ENCODE measurements at regions not wholly inside any gene's neighbourhood (a gene's known extent, or its start where the extent isn't known, plus 50 kb on each side); places are given as distances from the start of the nearest gene placed in this dataset.

GRCh38 chr7:46948716-46949115 is 633.2 kb downstream of the TNS3 start:
- Histone ChIP-seq H3K9me3 (ENCODE audit: control insufficient read depth in 4 of 4, low read length in 3 of 4) (no peaks in the 10 kb centered on the region), H3K36me3 (ENCODE audit: control insufficient read depth in 4 of 4, insufficient read depth in 3 of 4, low read depth in 1 of 4, low read length in 3 of 4) (no peaks in the 10 kb centered on the region), H3K27me3 (ENCODE audit: control insufficient read depth in 4 of 4, insufficient read depth in 4 of 4, low read length in 3 of 4) (no peaks in the 10 kb centered on the region), H3K27ac (ENCODE audit: low read depth in 1 of 2, low read length in 2 of 2) (no peak overlapping the region), H3K4me1 (ENCODE audit: control insufficient read depth in 4 of 4, insufficient read depth in 4 of 4, low read length in 3 of 4) (no peaks in the 10 kb centered on the region), H3K9ac (ENCODE audit: low read depth in 1 of 2, low read length in 2 of 2) (no peak overlapping the region), H3K4me3 (ENCODE audit: low read depth in 1 of 3, low read length in 3 of 3) (no peak overlapping the region)
- no peak for DNase-seq (ENCODE audit: low spot score)
- whole genome bisulfite sequencing = 93% methylated on average over 6 of the region's 6 CpGs
- TF ChIP-seq MAX (IDR thresholded peaks at IDR 0.05) (no peak), RXRA (IDR thresholded peaks at IDR 0.05) (no peak), SP1 (IDR thresholded peaks at IDR 0.05) (no peak), TAF1 (conservative IDR thresholded peaks at IDR 0.05) (no peak), EGR1 (IDR thresholded peaks at IDR 0.05; ENCODE audit: low read depth in 2 of 2) (no peak)

- H3K36me3 ChIP-seq (ENCODE audit: control insufficient read depth in 4 of 4, insufficient read depth in 3 of 4, low read depth in 1 of 4, low read length in 3 of 4) = no peaks in the 10 kb centered on the region
- H3K9ac ChIP-seq (ENCODE audit: low read depth in 1 of 2, low read length in 2 of 2) = no peak overlapping the region
- no peaks in the 10 kb centered on the region for H3K9me3 ChIP-seq (ENCODE audit: control insufficient read depth in 4 of 4, low read length in 3 of 4)
- H3K4me1 ChIP-seq (ENCODE audit: control insufficient read depth in 4 of 4, insufficient read depth in 4 of 4, low read length in 3 of 4) = no peaks in the 10 kb centered on the region
- H3K4me3 ChIP-seq (ENCODE audit: low read depth in 1 of 3, low read length in 3 of 3) = no peak overlapping the region
- H3K27ac ChIP-seq (ENCODE audit: low read depth in 1 of 2, low read length in 2 of 2) = no peak overlapping the region
- no peak for DNase-seq (ENCODE audit: low spot score)
- H3K27me3 ChIP-seq (ENCODE audit: control insufficient read depth in 4 of 4, insufficient read depth in 4 of 4, low read length in 3 of 4) = no peaks in the 10 kb centered on the region
- TF ChIP-seq CTCF (IDR thresholded peaks at IDR 0.05; ENCODE audit: low read depth, low read length, missing input control) (no peak), FOXA2 (IDR thresholded peaks at IDR 0.05) (no peak), NR2F2 (IDR thresholded peaks at IDR 0.05) (no peak), MAX (IDR thresholded peaks at IDR 0.05) (no peak), HNF4G (IDR thresholded peaks at IDR 0.05) (no peak), RXRA (IDR thresholded peaks at IDR 0.05) (no peak), RAD21 (IDR thresholded peaks at IDR 0.05) (no peak), TAF1 (conservative IDR thresholded peaks at IDR 0.05) (no peak), ATF3 (IDR thresholded peaks at IDR 0.05) (no peak)
Measured at GRCh38 chr7:46945328-46945727, 636.6 kb downstream of the TNS3 start.

GRCh38 chr7:46943996-46944395 is 637.9 kb downstream of the TNS3 start:
- no peak for DNase-seq (ENCODE audit: low spot score)

More at GRCh38 chr7:46943996-46944395, 637.9 kb downstream of the TNS3 start:
- no peaks in the 10 kb centered on the region for H3K36me3 ChIP-seq (ENCODE audit: control insufficient read depth in 4 of 4, insufficient read depth in 3 of 4, low read depth in 1 of 4, low read length in 3 of 4)
- H3K4me1 ChIP-seq (ENCODE audit: control insufficient read depth in 4 of 4, insufficient read depth in 4 of 4, low read length in 3 of 4) = no peaks in the 10 kb centered on the region
- no peak overlapping the region for H3K9ac ChIP-seq (ENCODE audit: low read depth in 1 of 2, low read length in 2 of 2)
- H3K4me3 ChIP-seq (ENCODE audit: low read depth in 1 of 3, low read length in 3 of 3) = no peak overlapping the region
- H3K27ac ChIP-seq (ENCODE audit: low read depth in 1 of 2, low read length in 2 of 2) = no peak overlapping the region
- no peaks in the 10 kb centered on the region for H3K9me3 ChIP-seq (ENCODE audit: control insufficient read depth in 4 of 4, low read length in 3 of 4)
- TF ChIP-seq GABPA (IDR thresholded peaks at IDR 0.05 in 1 of 2, conservative IDR thresholded peaks at IDR 0.05 in 1 of 2) (no peak), ZBTB33 (IDR thresholded peaks at IDR 0.05) (no peak), MAX (IDR thresholded peaks at IDR 0.05) (no peak), JUND (IDR thresholded peaks at IDR 0.05) (no peak), CTCF (IDR thresholded peaks at IDR 0.05; ENCODE audit: low read depth, low read length, missing input control) (no peak), SP1 (IDR thresholded peaks at IDR 0.05) (no peak), HNF4G (IDR thresholded peaks at IDR 0.05) (no peak), ATF3 (IDR thresholded peaks at IDR 0.05) (no peak), TAF1 (conservative IDR thresholded peaks at IDR 0.05) (no peak)
- no peaks in the 10 kb centered on the region for H3K27me3 ChIP-seq (ENCODE audit: control insufficient read depth in 4 of 4, insufficient read depth in 4 of 4, low read length in 3 of 4)
- WGBS = 66% methylated on average over 3 of the region's 3 CpGs

Measured in liver (tissue), 8 donors.